HUES64 (cell line): ENCODE measurements at regions not wholly inside any gene's neighbourhood (a gene's known extent, or its start where the extent isn't known, plus 50 kb on each side); places are given as distances from the start of the nearest gene placed in this dataset.

Experiments used
- H3K27ac ChIP-seq: 2 replicates; pipeline ENCODE4 v1.7.0; 2013; ENCODE audit warnings: low read depth, low read length, inconsistent platforms
- H3K27me3 ChIP-seq: 2 replicates; pipeline ENCODE4 v1.6.1; 2013; ENCODE audit warnings: mild to moderate bottlenecking, low read length; ENCODE audit not compliant: insufficient read depth
- H3K36me3 ChIP-seq: 2 replicates; pipeline ENCODE4 v1.6.1; 2013; ENCODE audit warnings: mild to moderate bottlenecking, low read length; ENCODE audit not compliant: insufficient read depth
- H3K4me1 ChIP-seq: 2 replicates; pipeline ENCODE4 v1.6.1; 2013; ENCODE audit warnings: mild to moderate bottlenecking, low read length, moderate library complexity; ENCODE audit not compliant: insufficient read depth
- H3K4me3 ChIP-seq: 2 replicates; pipeline ENCODE4 v1.5.1; 2013; ENCODE audit warnings: mild to moderate bottlenecking, low read length, moderate library complexity
- H3K9ac ChIP-seq: 2 replicates; pipeline ENCODE4 v1.6.1; 2013; ENCODE audit warnings: mild to moderate bottlenecking, low read depth, low read length
- H3K9me3 ChIP-seq: 2 replicates; pipeline ENCODE4 v1.6.1; 2013; ENCODE audit warnings: low read depth, low read length; ENCODE audit not compliant: insufficient read depth
- WGBS: fragments of 150-250, 120-280 bp; methylation state at CpG from one replicate; pipeline ENCODE4 v1.1.7; 2013; ENCODE audit warnings: missing lambda C conversion rate; 5-methylcytosine and 5-hydroxymethylcytosine counted together

- H3K9ac ChIP-seq: no peak overlapping the region
- no peaks in the 10 kb centered on the region for H3K27me3 ChIP-seq
- H3K4me1 ChIP-seq: no peaks in the 10 kb centered on the region
- no peak overlapping the region for H3K27ac ChIP-seq
- H3K4me3 ChIP-seq: no peak overlapping the region
- H3K9me3 ChIP-seq: peaks cover 26% of the 10 kb centered on the region
- no peaks in the 10 kb centered on the region for H3K36me3 ChIP-seq
- 92% methylated on average over 1 of the region's 1 CpG for WGBS
Measured at GRCh38 chr4:125772680-125773079, 457.9 kb downstream of the FAT4 start.

- H3K4me1 ChIP-seq: no peaks in the 10 kb centered on the region
- H3K9ac ChIP-seq: no peak overlapping the region
- H3K27me3 ChIP-seq: no peaks in the 10 kb centered on the region
- H3K27ac ChIP-seq: no peak overlapping the region
- H3K36me3 ChIP-seq: no peaks in the 10 kb centered on the region
- H3K4me3 ChIP-seq: no peak overlapping the region
- no CpG with 5 or more reads among the region's 1 CpG for WGBS
- peaks cover 26% of the 10 kb centered on the region for H3K9me3 ChIP-seq
Measured at GRCh38 chr4:125773502-125773901, 458.7 kb downstream of the FAT4 start.

GRCh38 chr4:125773931-125774330 is 459.2 kb downstream of the FAT4 start:
- H3K4me1 ChIP-seq: no peaks in the 10 kb centered on the region
- H3K36me3 ChIP-seq: no peaks in the 10 kb centered on the region
- no peak overlapping the region for H3K27ac ChIP-seq
- no peaks in the 10 kb centered on the region for H3K27me3 ChIP-seq
- H3K9me3 ChIP-seq: peaks cover 26% of the 10 kb centered on the region
- no peak overlapping the region for H3K4me3 ChIP-seq
- WGBS: 92% methylated on average over 2 of the region's 2 CpGs
- no peak overlapping the region for H3K9ac ChIP-seq

DNA sequence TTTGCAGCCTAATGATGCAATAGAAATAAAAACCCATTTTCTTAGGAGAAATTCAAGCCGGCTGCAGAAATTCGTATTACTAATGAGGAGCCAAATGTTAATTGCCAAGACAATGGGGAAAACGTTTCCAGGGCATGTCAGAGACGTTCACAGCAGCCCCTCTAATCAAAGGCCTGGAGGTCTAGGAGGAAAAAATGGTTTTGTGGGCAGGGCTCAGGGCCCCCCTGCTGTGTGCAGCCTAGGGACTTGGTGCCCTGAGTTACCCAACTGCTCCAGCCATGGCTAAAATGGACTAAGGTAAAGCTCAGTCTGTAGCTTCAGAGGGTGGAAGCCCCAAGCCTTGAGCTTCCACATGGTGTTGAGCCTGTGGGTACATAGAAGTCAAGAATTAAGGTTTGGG is 461.4 kb downstream of the FAT4 start:
- Histone ChIP-seq H3K4me1 (no peaks in the 10 kb centered on the region), H3K9me3 (peaks cover 26% of the 10 kb centered on the region), H3K36me3 (no peaks in the 10 kb centered on the region), H3K27me3 (no peaks in the 10 kb centered on the region), H3K27ac (no peak overlapping the region), H3K4me3 (no peak overlapping the region), H3K9ac (no peak overlapping the region)
- 87% methylated on average over 4 of the region's 4 CpGs for WGBS

DNA sequence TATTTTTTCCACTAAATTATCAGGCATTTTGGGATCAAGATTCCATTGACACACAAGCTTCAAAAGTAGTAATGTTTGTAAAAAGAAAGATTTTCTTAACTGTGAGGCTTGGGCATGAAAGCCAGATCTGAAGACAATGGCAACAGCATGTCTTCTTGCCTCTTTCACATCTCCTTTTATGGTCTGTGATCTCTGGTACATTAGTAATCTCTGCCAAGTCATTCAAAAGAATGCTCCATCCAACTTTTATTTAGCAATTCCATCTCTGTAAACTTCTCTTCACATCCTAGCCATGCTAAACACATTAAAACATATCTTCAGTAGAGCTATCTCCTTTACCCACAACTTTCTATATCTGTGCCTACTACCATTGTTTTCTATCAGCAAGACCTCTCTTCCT is 465.4 kb downstream of the FAT4 start:
- H3K9ac ChIP-seq: no peak overlapping the region
- H3K27me3 ChIP-seq: no peaks in the 10 kb centered on the region
- H3K27ac ChIP-seq: no peak overlapping the region
- no peaks in the 10 kb centered on the region for H3K4me1 ChIP-seq
- H3K4me3 ChIP-seq: no peak overlapping the region
- H3K36me3 ChIP-seq: no peaks in the 10 kb centered on the region
- peaks cover 22% of the 10 kb centered on the region for H3K9me3 ChIP-seq

- Histone ChIP-seq H3K9ac (no peak overlapping the region), H3K27ac (no peak overlapping the region), H3K4me3 (no peak overlapping the region), H3K27me3 (no peaks in the 10 kb centered on the region), H3K36me3 (no peaks in the 10 kb centered on the region), H3K4me1 (no peaks in the 10 kb centered on the region), H3K9me3 (peaks cover 17% of the 10 kb centered on the region)
- WGBS: 94% methylated on average over 2 of the region's 3 CpGs
Measured at GRCh38 chr4:125780747-125781146, 466.0 kb downstream of the FAT4 start.

DNA sequence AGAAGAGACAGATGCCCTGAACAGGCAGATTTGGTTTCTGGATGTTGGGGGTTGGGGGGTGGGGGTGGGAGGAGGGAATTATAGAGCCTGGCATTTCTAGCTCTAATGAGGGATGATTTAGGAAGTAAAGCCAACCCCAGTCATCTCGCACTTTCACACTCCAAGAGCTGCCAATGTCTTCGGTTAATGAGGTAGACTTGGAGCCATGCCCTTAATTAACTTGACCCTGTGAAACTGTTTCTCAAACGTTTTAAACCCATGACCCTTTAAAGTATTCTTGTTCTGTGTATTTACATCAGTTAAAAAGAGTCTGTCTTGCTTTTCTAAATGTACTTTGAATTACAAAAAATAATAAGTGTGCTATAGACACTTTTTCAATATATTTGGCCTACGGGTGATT is 466.9 kb downstream of the FAT4 start:
- 0 out of 2 replicates have a peak, but pooled peaks cover 7% of the 10 kb centered on the region for H3K9me3 ChIP-seq
- H3K4me3 ChIP-seq: no peak overlapping the region
- no peak overlapping the region for H3K27ac ChIP-seq
- no peaks in the 10 kb centered on the region for H3K4me1 ChIP-seq
- H3K36me3 ChIP-seq: no peaks in the 10 kb centered on the region
- 97% methylated on average over 3 of the region's 4 CpGs for WGBS
- no peaks in the 10 kb centered on the region for H3K27me3 ChIP-seq
- H3K9ac ChIP-seq: no peak overlapping the region

GRCh38 chr4:125784741-125785140 is 470.0 kb downstream of the FAT4 start:
- no peaks in the 10 kb centered on the region for H3K36me3 ChIP-seq
- H3K4me1 ChIP-seq: no peaks in the 10 kb centered on the region
- no peaks in the 10 kb centered on the region for H3K9me3 ChIP-seq

GRCh38 chr4:125787707-125788106 is 473.0 kb downstream of the FAT4 start:
- no peak overlapping the region for H3K27ac ChIP-seq
- H3K9ac ChIP-seq: no peak overlapping the region
- no peaks in the 10 kb centered on the region for H3K9me3 ChIP-seq
- no peaks in the 10 kb centered on the region for H3K4me1 ChIP-seq
- no peaks in the 10 kb centered on the region for H3K27me3 ChIP-seq
- no peak overlapping the region for H3K4me3 ChIP-seq
- no peaks in the 10 kb centered on the region for H3K36me3 ChIP-seq

More at GRCh38 chr4:125784741-125785140, 470.0 kb downstream of the FAT4 start:
- Histone ChIP-seq H3K4me3 (no peak overlapping the region), H3K27ac (no peak overlapping the region), H3K9ac (no peak overlapping the region), H3K27me3 (no peaks in the 10 kb centered on the region)

- no peaks in the 10 kb centered on the region for H3K9me3 ChIP-seq
- H3K9ac ChIP-seq: no peak overlapping the region
- no peaks in the 10 kb centered on the region for H3K36me3 ChIP-seq
- H3K4me1 ChIP-seq: no peaks in the 10 kb centered on the region
- H3K27ac ChIP-seq: no peak overlapping the region
- no peaks in the 10 kb centered on the region for H3K27me3 ChIP-seq
- no peak overlapping the region for H3K4me3 ChIP-seq
Measured at GRCh38 chr4:125789023-125789422, 474.3 kb downstream of the FAT4 start.

GRCh38 chr4:125791896-125792295 is 477.1 kb downstream of the FAT4 start:
- 100% methylated on average over 1 of the region's 2 CpGs for WGBS
- no peaks in the 10 kb centered on the region for H3K36me3 ChIP-seq
- no peak overlapping the region for H3K9ac ChIP-seq
- H3K27ac ChIP-seq: no peak overlapping the region
- no peaks in the 10 kb centered on the region for H3K27me3 ChIP-seq
- H3K4me1 ChIP-seq: no peaks in the 10 kb centered on the region
- H3K9me3 ChIP-seq: no peaks in the 10 kb centered on the region
- no peak overlapping the region for H3K4me3 ChIP-seq

DNA sequence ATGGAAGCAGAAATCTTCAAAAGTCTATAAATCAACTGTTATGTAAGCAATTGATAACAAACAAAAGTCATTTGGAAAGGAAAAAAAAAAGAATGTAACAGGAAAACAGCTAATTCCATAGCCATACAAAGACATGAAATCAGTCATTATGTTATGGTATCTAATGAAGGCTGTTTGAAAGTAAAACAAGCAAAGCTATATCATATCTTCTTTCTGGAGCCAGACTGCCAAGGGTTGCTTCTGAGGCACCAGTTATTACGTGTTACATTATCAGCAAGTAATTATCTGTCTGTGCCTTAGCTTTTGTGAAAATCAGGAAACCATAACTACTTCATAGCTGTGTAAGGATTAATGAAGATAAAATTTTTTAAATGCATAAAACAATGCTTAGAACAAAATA is 480.2 kb downstream of the FAT4 start:
- no peak overlapping the region for H3K27ac ChIP-seq
- WGBS: 100% methylated on average over 1 of the region's 1 CpG
- no peaks in the 10 kb centered on the region for H3K27me3 ChIP-seq
- H3K36me3 ChIP-seq: no peaks in the 10 kb centered on the region
- H3K4me3 ChIP-seq: no peak overlapping the region
- peaks cover 9% of the 10 kb centered on the region for H3K4me1 ChIP-seq
- no peaks in the 10 kb centered on the region for H3K9me3 ChIP-seq
- no peak overlapping the region for H3K9ac ChIP-seq
